DMS153 (cell line): ENCODE measurements at regions not wholly inside any gene's neighbourhood (a gene's known extent, or its start where the extent isn't known, plus 50 kb on each side); places are given as distances from the start of the nearest gene placed in this dataset.

Experiments
- DNase-seq: peaks from one replicate; lab custom pipeline; 2025; lab: John Stamatoyannopoulos, UW

GRCh38 chr5:96067894-96068614, 106.4 kb upstream of the ELL2 start:
- no peak for DNase-seq

GRCh38 chr5:96067251-96067650, 105.6 kb upstream of the ELL2 start:
- DNase-seq, result no peak

- DNase-seq, result no peak
Observed at GRCh38 chr5:96066386-96066719, 104.7 kb upstream of the ELL2 start.

- DNase-seq, result no peak
Observed at GRCh38 chr5:96065685-96066385, 104.2 kb upstream of the ELL2 start.

GRCh38 chr5:96064877-96065276, 103.2 kb upstream of the ELL2 start:
- no peak for DNase-seq

- no peak for DNase-seq
Observed at GRCh38 chr5:96062836-96063235, 101.2 kb upstream of the ELL2 start.

- DNase-seq, result no peak
Observed at GRCh38 chr5:96058084-96058483, 96.4 kb upstream of the ELL2 start.

- no peak for DNase-seq
Observed at GRCh38 chr5:96054311-96055030, 92.8 kb upstream of the ELL2 start.

- DNase-seq, result no peak
Observed at GRCh38 chr5:96053063-96053735, 91.5 kb upstream of the ELL2 start.

- no peak for DNase-seq
Observed at GRCh38 chr5:96052374-96052773, 90.7 kb upstream of the ELL2 start.

- DNase-seq, result no peak
Observed at GRCh38 chr5:96051401-96051830, 89.8 kb upstream of the ELL2 start.

- DNase-seq, result no peak
Observed at GRCh38 chr5:96050273-96050880, 88.7 kb upstream of the ELL2 start.

- DNase-seq, result no peak
Observed at GRCh38 chr5:96049398-96050272, 88.0 kb upstream of the ELL2 start.

GRCh38 chr5:96048763-96049162, 87.1 kb upstream of the ELL2 start:
- no peak for DNase-seq

GRCh38 chr5:96045888-96046287, 84.2 kb upstream of the ELL2 start:
- DNase-seq, result no peak

- DNase-seq, result no peak
Observed at GRCh38 chr5:96043446-96043845, 81.8 kb upstream of the ELL2 start.

- DNase-seq, result no peak
Observed at GRCh38 chr5:96037128-96037527, 75.5 kb upstream of the ELL2 start.

- no peak for DNase-seq
Observed at GRCh38 chr5:96036301-96036700, 74.7 kb upstream of the ELL2 start.

GRCh38 chr5:96035796-96036195, 74.1 kb upstream of the ELL2 start:
- no peak for DNase-seq

GRCh38 chr5:96033116-96033515, 71.5 kb upstream of the ELL2 start:
- DNase-seq, result no peak

- no peak for DNase-seq
Observed at GRCh38 chr5:96031811-96032261, 70.2 kb upstream of the ELL2 start.
